Keratinocyte (primary cell): ENCODE measurements at regions not wholly inside any gene's neighbourhood (a gene's known extent, or its start where the extent isn't known, plus 50 kb on each side); places are given as distances from the start of the nearest gene placed in this dataset.

Source experiments
- DNase-seq: peaks from one replicate; pipeline ENCODE4 v3.0.0-alpha.2; 2011; ENCODE audit warnings: low read depth, missing footprints, low spot score
- FAIRE-seq: peaks from 2 replicates; lab custom pipeline; 2011; peaks lifted over from hg19 to GRCh38; lab: Jason Lieb, UNC
- H2AFZ ChIP-seq: 2 replicates; pipeline ENCODE4 v1.6.0; 2012; ENCODE audit warnings: low read length, control low read depth, inconsistent platforms; ENCODE audit not compliant: control insufficient read depth
- H3K27ac ChIP-seq: 2 replicates; pipeline ENCODE4 v1.5.1; 2011; ENCODE audit warnings: low read length; ENCODE audit not compliant: control insufficient read depth, insufficient read depth
- H3K27me3 ChIP-seq: 3 replicates; pipeline ENCODE4 v1.6.0; 2011; ENCODE audit warnings: low read length; ENCODE audit not compliant: control insufficient read depth, insufficient read depth; ENCODE audit errors: extremely low read depth
- H3K36me3 ChIP-seq, 2 experiments: 2 replicates in 1 of 2; 3 replicates in 1 of 2; pipeline ENCODE4 v1.5.1; 2011; ENCODE audit warnings: low read length in 2 of 2, mild to moderate bottlenecking in 1 of 2; ENCODE audit not compliant: control insufficient read depth in 2 of 2, insufficient read depth in 2 of 2; ENCODE audit errors: extremely low read depth in 1 of 2
- H3K4me1 ChIP-seq: 3 replicates; pipeline ENCODE4 v1.5.1; 2011; ENCODE audit warnings: low read length; ENCODE audit not compliant: control insufficient read depth, insufficient read depth; ENCODE audit errors: extremely low read depth
- H3K4me2 ChIP-seq: 3 replicates; pipeline ENCODE4 v1.6.0; 2011; ENCODE audit warnings: low read depth, low read length; ENCODE audit not compliant: control insufficient read depth, insufficient read depth; ENCODE audit errors: extremely low read depth
- H3K4me3 ChIP-seq, 3 experiments: fragments of 200-600 bp in 1 of 3; sonication (generic) in 1 of 3; 2 replicates in 2 of 3; 3 replicates in 1 of 3; pipeline ENCODE4 v1.5.1; 2011 to 2016; ENCODE audit warnings: low read length in 3 of 3, mild to moderate bottlenecking in 3 of 3, control low read depth in 2 of 3, inconsistent platforms in 1 of 3, low read depth in 1 of 3, mixed read lengths in 1 of 3, mixed run types in 1 of 3, moderate library complexity in 1 of 3; ENCODE audit not compliant: control insufficient read depth in 2 of 3, insufficient read depth in 2 of 3; ENCODE audit errors: extremely low read depth in 1 of 3
- H3K79me2 ChIP-seq: 2 replicates; pipeline ENCODE4 v1.6.0; 2012; ENCODE audit warnings: low read length; ENCODE audit not compliant: control insufficient read depth, insufficient read depth
- H3K9ac ChIP-seq: 3 replicates; pipeline ENCODE4 v1.6.0; 2011; ENCODE audit warnings: low read length; ENCODE audit not compliant: control insufficient read depth, insufficient read depth; ENCODE audit errors: extremely low read depth
- H3K9me1 ChIP-seq: 3 replicates; pipeline ENCODE4 v1.6.0; 2011; ENCODE audit warnings: low read length; ENCODE audit not compliant: control insufficient read depth, insufficient read depth; ENCODE audit errors: extremely low read depth
- H3K9me3 ChIP-seq: 2 replicates; pipeline ENCODE4 v1.5.1; 2012; ENCODE audit warnings: low read depth, low read length; ENCODE audit not compliant: control insufficient read depth
- H4K20me1 ChIP-seq: 3 replicates; pipeline ENCODE4 v1.6.0; 2011; ENCODE audit warnings: low read length; ENCODE audit not compliant: control insufficient read depth, insufficient read depth; ENCODE audit errors: extremely low read depth
- EZH2 ChIP-seq: IDR thresholded peaks from one replicate; pipeline ENCODE4 v1.6.1; 2012; ENCODE audit warnings: inconsistent platforms, mild to moderate bottlenecking, low read length, moderate library complexity
- dilution Hi-C: fragments of 300-500 bp; cut with MboI; formaldehyde crosslinking; loops from one replicate; pipeline ENCODE4 v1.7.0; 2020; ENCODE audit warnings: low sequenced_read_pairs; ENCODE audit not compliant: extremely low pct_ligation_motif_present
- TF ChIP-seq, protein P1 (sequence below), 3 experiments: IDR thresholded peaks in 1 of 3; conservative IDR thresholded peaks in 1 of 3; optimal IDR thresholded peaks in 1 of 3; 2 replicates in 2 of 3; 3 replicates in 1 of 3; pipeline versions ENCODE3 to v1.5.1; 2011; ENCODE audit warnings: low read length in 3 of 3, mild to moderate bottlenecking in 3 of 3, moderate library complexity in 2 of 3, control low read depth in 1 of 3, inconsistent platforms in 1 of 3; ENCODE audit not compliant: insufficient read depth in 2 of 3; ENCODE audit errors: extremely low read depth in 1 of 3

DNA sequence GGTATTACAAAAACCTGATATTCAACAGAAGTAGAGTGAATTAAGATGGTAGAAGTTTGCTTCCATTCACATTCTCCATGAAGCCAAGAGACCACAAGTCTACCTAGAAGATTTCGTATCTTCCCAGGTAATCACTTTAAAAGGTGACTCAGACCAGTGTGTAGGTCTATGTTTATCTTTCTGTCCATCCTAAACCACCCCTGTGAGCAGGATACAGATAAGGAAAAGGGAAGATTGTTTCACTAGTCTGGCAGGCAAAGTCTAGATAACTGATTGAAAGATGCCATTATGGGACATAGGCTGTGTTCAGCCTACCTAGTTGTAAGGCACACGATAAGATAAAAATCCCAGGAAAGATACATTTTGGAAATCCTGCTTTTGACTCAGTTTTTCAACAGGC, 244.3 kb upstream of the NWD2 start:
- Histone ChIP-seq H3K79me2 (no peaks in the 10 kb centered on the region), H3K27ac (no peak overlapping the region)

DNA sequence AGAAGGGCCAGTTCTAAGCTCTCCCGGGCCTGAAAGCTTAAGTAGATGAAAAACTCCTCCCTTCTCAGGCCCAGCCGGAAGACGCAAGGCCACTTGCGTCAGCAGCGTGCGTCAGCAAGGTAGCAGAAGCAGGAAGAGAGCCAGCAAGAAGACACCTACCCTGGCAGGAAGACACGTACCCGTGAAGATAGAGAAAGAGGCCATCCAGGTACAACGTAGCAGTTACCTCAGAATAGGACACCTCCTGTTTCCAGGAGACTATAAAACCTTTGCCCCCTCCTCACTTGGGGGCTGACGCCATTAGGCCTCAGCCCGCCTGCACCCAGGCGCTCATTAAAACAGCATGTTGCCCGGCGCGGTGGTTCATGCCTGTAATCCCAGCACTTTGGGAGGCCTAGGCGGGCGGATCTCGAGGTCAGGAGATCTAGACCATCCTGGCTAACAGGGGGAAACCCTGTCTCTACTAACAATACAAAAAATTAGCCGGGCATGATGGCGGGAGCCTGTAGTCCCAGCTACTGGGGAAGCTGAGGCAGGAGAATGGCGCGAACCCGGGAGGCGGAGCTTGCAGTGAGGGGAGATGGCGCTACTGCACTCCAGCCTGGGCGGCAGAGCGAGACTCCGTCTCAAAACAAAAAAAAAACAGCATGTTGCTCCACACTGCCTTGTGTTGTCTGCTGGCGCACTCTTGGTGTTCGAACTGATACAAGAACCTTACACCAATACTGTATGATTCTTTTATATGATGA, 242.7 kb upstream of the NWD2 start:
- no peak overlapping the region for H3K9ac ChIP-seq
- H3K4me2 ChIP-seq: no peak overlapping the region
- H3K9me3 ChIP-seq: no peaks in the 10 kb centered on the region
- DNase-seq: no peak
- no peak overlapping the region for H2AFZ ChIP-seq
- no peaks in the 10 kb centered on the region for H3K79me2 ChIP-seq
- no peaks in the 10 kb centered on the region for H3K4me1 ChIP-seq
- dilution Hi-C loops: no loop called here
- H3K4me3 ChIP-seq: no peak overlapping the region
- no peaks in the 10 kb centered on the region for H4K20me1 ChIP-seq
- FAIRE-seq: no peak
- H3K9me1 ChIP-seq: no peaks in the 10 kb centered on the region
- H3K27ac ChIP-seq: no peak overlapping the region
- no peak for TF ChIP-seq EZH2
- TF ChIP-seq, protein P1, sequence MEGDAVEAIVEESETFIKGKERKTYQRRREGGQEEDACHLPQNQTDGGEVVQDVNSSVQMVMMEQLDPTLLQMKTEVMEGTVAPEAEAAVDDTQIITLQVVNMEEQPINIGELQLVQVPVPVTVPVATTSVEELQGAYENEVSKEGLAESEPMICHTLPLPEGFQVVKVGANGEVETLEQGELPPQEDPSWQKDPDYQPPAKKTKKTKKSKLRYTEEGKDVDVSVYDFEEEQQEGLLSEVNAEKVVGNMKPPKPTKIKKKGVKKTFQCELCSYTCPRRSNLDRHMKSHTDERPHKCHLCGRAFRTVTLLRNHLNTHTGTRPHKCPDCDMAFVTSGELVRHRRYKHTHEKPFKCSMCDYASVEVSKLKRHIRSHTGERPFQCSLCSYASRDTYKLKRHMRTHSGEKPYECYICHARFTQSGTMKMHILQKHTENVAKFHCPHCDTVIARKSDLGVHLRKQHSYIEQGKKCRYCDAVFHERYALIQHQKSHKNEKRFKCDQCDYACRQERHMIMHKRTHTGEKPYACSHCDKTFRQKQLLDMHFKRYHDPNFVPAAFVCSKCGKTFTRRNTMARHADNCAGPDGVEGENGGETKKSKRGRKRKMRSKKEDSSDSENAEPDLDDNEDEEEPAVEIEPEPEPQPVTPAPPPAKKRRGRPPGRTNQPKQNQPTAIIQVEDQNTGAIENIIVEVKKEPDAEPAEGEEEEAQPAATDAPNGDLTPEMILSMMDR (optimal IDR thresholded peaks at IDR 0.05 in 1 of 3, IDR thresholded peaks at IDR 0.05 in 1 of 3, conservative IDR thresholded peaks at IDR 0.05 in 1 of 3; ENCODE audit: extremely low read depth in 1 of 3, insufficient read depth in 2 of 3, low read length in 3 of 3): no peak
- H3K27me3 ChIP-seq: no peaks in the 10 kb centered on the region
- no peaks in the 10 kb centered on the region for H3K36me3 ChIP-seq

More for the DNA sequence above, 244.3 kb upstream of the NWD2 start:
- Histone ChIP-seq H3K9me3 (no peaks in the 10 kb centered on the region), H3K9me1 (no peaks in the 10 kb centered on the region), H3K4me2 (no peak overlapping the region), H2AFZ (no peak overlapping the region), H3K9ac (no peak overlapping the region), H3K36me3 (no peaks in the 10 kb centered on the region), H3K4me3 (no peak overlapping the region), H3K27me3 (no peaks in the 10 kb centered on the region), H3K4me1 (no peaks in the 10 kb centered on the region), H4K20me1 (no peaks in the 10 kb centered on the region)
- dilution Hi-C loops: no loop called here
- DNase-seq (no peak), FAIRE-seq (no peak)
- TF ChIP-seq EZH2: no peak
- TF ChIP-seq, protein P1 (optimal IDR thresholded peaks at IDR 0.05 in 1 of 3, IDR thresholded peaks at IDR 0.05 in 1 of 3, conservative IDR thresholded peaks at IDR 0.05 in 1 of 3; ENCODE audit: extremely low read depth in 1 of 3, insufficient read depth in 2 of 3, low read length in 3 of 3): no peak
